NCI-H2107 (cell line): ENCODE measurements at regions not wholly inside any gene's neighbourhood (a gene's known extent, or its start where the extent isn't known, plus 50 kb on each side); places are given as distances from the start of the nearest gene placed in this dataset.

Source experiments
- DNase-seq: peaks from one replicate; lab custom pipeline; 2025; lab: John Stamatoyannopoulos, UW

DNA sequence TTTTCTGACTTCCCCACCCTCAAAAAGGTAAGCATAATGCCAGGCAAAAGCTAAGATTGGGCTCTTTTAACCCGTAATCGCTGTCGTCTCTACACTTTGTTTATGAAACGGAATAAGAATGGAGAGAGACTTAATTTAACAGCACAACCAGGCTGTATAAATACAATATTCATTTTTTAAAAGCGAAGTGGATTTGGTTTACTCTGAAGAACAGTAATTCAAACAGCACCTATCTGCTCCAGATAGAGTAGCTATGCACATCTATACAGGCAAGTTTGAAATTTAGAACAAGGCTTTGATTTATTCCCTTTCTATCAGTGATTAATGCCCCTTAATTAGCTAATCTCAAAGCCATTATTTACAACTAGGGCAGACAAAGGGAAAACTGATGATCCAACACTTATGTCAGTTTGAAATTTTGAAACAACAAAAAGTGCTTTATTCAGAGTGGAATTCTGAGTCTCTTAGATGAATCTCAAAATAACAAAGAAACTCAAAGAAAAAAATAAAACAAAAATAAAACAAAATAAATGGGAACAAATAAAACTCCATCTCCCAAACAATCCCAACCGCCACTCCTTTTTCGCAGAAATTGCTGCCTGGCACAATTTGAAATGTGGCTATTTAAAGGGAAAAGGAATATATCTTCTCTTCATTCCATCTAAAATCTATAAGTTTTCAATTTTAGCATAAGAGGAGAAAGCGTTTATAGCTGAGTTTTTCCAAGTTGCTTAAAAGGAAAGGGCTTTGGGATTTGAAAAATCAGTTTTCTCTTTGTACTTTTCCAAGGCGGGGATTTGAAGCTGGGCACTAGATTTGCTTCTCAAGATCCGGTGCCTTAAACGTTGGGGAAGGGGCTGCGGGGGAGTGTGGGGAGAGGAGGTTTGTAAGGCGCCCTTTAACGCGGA lies 298.6 kb downstream of the PARP8 start:
- no peak for DNase-seq

DNA sequence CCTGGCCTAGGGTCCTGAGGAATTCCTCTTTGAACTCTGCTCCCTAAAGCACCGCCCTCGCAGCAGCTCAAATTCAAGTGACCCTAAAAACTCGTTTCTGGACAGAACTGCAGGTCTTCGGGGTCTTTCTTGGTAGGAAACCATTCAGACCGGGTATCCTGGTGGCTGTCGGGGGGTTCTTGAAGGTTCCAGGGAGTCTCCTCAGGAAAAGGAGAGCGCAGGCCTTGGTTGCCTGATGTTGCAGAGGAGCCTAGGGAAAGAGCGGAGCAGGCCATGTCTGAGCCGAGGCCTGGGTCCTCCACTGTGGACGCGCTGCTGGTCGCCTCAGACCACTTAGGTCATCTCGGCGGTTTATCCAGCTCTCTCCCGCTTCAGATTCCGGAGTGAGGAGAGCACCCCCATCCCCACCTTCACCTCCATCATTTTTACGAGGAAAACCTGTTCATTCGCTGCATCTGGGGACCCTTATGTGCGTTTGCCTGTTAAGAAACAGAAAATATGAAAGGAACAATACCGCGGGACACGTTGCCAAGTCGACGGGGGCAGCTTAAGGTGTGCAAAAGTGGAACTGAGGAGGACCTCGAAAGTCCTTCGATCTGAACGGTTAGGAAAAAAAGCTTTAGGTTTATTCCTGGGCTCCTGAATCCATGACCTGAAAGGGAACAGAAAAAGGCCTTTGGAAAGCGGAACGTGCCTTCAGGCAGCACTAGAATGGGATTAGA lies 299.4 kb downstream of the PARP8 start:
- no peak for DNase-seq

DNA sequence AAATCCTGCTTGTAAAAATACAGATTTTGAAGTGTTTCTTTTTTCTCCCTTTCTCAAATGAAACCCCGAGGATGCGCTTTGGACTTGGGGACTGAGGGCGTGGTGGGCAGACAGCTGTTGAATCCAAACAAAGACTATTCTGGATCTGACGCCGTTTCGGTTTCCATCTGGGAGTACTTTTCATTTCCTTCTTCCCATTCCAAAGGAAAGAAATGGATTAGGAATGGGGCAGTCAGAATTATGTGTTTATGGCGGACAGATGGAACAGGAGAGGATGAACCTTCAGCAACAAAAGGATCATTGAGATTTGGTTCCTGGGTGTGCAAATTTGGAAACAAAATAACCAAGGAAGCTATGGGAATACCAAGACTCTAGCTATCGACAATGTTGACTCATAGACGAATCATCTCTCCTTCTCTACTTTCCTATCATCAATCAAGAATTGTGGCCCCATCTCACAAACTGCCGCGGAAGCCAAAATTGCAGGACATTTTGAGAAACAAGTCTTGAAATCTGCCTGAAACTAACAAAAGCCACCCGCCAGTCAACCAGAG lies 300.6 kb downstream of the PARP8 start:
- no peak for DNase-seq

DNA sequence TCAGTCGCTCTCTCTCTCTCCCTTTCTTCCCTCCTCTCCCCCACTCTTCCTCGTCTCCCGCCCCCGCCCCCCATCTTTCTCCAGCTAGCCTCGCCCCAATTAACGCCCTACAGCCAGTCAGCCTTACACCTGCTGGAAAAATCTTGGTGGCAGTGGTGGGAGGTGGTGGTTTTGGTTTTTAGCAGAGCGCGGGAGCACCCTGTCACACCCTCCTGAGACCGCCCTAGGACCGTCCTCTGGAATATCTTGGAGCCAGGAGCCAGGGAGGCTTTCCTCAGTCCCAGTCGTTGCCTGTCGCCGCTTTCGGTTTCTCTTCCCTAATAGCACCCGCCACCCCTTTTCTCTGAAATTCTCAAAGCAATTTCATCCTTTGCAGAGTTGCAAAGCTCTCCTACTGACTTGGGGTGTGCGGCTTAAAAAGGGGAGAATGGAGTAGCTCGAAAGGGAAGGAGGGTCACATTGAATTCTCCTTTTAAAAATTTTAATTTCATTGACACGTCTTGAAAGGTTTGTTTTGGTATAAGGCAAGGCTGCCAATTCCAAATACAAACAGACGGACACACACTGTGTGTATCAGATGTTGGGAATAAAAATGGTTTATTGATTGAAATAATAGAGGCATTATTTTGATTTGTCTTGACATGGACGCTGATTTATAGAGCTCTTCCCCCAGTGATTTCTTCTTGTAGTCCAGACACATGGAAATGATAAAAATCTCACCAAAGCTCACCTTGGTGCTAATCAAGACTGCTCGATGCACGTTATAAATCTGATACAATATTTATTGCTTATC lies 301.3 kb downstream of the PARP8 start:
- DNase-seq, result peak; percentile 50

DNA sequence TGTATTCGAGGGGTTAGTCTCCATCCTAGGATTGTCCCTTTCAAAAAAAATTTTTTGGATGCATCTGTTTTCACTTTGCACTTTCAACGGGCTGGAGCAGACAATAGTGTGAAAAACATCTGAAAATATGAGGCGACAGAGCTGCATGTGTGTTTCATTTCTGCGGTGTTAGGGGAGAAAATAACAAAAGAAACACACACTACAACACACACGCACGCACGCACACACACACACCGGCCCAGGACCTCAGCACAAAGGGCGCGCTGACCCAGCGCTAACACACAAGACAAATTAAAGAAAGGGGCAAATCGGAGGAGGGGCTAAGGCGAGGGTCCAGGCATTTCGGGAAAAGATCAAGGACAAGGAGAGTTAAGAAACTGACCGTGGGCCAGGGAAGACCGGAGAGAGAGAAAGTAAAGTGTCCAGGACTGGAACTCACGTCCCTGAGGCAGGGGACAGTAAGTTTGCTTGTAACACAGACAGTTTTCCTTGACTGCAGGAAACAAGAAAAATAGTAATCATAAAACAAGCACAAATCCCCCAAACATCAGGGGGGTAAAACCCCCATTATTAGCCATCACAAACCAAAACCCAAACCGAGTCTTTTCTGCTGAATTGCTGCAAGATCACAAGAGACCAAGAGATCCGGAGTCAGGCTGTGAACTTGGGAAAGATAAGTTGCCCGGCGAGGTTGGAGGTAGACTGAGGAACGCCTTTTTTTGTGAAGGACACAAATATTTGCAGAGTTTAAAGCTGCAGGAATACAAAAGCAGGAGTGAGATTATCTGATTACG lies 302.1 kb downstream of the PARP8 start:
- DNase-seq, result no peak

DNA sequence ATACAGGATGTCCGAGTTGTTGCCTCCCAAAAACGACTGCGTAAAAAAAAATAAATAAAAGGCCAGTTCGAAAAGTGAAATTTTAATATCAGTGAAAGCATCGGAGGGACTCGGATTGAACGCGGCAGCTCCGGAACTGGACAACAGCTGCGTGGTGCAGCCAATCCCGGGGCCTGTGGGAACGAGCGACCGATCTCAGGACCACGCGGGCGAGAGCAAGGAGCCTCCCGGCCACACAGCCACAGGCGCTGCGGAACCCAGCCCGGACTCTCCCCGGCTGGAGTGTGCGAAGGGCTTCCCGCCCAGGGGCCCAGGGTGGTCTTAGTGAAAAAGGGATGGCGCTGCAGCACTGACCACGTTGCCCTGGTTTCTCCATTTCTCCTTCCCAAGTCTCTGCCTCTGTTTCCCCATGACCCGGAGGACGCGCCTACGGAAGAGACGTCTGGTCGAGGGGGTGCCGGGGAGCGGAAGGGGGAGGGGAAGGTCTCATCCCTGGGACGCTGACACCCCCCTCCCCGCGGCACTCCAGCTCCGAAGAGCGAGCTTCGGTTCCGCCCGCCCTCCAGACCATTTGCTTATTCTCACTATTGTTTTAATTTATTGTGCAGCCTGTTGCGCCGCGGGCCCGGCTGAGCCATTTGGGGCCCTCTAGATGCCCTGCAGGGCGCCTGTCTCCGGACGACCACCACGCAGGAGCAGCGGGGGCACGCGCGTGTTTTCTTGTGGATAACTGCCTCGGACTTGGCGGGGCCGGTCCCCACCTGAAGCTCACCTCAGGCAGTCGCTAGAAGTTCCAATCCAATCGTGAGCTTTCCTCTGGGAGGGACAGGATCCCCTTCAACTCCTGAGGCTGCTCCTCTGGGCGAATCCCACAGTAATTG lies 303.0 kb downstream of the PARP8 start:
- DNase-seq, result peak; percentile 18

DNA sequence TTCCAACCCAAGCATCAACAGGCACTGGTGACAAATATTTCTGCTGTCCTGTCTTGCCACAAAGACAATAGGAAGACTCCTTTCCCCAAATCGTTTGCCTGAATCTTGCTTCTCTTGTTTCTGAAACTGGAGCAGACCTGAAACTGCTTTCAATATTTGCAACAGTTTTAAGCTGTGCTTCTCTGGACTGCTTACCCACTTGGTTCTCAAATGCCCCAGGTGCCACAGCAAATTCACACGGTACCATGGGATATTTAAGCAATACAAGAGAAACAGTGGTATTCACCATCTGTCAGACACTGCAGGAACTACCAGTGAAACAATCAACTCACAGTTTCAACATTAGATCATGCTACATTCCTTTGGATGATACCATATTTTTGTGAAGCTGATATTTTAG lies 309.4 kb downstream of the PARP8 start:
- no peak for DNase-seq

DNA sequence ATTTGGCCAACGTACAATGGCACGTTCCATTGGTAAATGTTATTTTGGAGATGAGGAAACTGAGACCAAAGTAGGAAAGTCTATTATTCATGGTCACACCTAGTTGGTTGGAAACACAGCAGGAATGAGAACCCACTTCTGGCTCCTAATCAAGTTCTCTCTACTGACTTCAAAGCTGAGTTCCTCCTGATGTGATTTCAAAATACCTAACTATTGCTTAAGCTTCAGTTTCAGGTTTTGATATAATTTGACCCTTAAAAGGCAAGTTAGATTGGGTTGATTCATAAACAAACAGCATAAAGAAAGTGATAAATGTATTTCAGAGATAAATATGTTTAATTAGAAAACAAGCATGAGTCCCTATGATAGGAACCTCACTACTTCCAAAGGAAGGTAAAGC lies 312.5 kb downstream of the PARP8 start:
- no peak for DNase-seq

DNA sequence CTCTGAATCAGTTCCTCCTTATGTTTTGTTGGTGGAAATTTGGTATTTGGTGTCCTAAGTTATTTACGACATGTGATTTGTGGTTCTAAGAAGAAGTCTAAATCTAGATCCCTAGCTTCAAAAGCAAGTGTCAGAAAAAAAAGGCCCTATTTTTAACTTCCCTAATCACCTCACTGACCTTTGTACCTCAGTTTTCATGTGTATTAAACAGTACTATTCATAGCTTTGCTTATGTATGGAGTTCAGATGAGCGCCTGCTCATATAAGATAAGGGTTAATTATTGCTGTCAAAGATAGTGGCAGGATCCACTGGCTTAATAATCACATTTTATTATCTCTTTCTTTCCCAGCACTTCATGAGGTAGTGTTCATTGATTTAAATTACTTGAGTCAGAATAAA lies 318.2 kb downstream of the PARP8 start:
- DNase-seq, result no peak

DNA sequence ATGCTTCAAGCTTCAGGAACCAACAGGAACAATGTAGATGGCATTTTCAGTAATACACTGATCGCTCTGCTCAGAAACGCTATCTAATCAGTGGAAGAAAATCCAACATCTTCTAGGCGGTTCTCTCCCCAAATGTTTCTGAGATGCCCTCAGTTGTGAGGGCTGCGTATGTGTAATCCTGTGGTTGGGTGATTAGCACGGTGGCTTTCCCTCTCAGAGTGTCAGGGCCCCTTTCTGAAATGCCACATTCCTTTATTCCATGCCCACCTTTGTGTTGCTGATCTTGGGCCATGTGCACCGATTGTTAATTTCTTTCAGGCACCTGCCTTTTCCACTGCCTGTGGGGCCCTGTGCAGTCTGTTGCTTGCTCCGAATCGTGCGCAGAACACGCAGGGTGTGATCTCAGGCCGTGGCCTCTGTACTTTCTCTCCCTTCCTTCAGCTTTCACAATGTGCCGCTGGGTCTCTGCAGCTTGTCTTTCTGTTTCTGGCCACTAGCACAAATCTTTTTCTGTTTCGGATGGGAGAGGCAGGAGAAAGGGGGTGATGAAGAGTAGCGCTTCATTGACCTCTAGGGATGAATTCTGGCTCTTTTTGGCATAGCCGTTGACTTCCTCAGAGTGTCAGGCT lies 324.0 kb downstream of the PARP8 start:
- DNase-seq, result no peak

DNA sequence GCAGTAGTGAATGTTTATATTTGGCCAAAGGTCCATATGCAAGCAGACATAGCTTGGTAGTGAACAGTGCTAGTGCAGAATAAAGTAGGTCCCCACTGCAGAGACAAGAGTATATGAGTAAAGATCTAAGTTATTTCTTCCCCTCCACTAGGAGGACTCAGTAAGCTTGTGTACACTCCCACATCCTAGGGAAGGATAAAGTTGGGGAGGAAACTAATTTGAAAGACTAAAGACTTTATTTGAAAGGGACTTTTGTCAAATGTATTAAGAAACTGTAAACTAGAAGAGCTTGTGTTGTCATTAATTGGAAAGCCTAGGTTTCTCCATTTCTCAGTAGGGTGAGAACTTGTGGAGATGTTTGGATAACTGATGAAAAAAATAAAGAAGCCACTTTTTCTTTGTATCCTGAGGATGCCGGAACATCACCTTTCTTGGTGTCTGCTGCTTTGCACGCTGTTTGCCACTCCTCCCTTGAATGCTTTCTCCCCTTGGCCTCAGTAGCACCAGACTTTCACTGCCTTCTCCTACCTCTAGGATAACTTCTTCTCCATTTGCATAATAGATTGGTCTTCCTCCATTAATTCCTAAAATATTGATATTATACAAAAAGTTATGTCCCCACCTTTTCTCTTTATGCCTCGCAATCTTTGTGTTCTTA lies 329.0 kb downstream of the PARP8 start:
- no peak for DNase-seq

DNA sequence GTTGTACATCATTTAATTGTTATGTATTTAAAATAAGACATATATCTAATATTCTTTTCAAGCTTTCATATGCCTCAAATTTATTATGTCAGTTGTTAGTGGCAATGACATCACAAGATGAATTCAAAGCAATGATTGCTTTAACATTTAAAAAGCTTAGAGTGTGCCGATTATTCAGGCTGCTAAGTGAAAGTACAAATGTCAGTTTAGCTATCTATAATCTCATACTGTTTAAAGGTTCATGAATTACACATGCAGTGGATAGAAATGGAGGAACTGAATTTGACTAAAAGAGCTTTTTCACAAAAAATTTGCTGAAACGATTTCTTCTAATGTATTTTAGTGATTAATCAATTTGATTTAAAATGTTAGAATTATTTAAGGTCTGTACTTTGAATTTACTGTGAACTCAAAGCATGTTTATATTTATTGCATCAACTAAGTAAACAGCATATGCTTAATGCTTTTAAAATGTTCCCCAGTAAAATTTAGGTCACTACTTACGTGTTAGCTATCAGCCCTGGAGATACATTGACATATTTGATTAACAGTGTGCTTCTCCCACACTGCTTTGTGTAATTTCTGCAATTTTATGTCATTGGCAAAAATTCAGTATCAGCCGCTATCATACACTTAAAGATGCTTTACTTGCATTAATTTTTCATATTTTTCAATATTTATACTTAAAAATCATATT lies 334.9 kb downstream of the PARP8 start:
- no peak for DNase-seq

DNA sequence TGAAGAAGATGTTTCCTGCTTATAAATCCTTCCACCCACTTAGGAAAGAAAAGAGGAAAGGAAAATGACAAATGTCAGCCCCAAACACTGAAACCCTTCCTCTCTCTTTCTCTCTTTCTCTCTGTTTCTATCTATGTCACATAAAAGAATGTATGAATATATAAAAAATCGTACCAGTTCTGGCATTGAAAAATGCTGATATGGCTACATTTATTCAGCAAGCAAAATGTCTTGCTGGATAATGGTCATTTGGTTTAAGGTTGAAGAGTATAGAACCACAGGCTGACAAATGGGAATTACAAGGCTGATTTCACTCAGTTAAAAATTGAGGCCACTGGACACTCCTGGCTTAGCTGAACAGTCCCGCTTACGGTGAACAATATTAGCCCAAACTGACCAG lies 335.9 kb downstream of the PARP8 start:
- no peak for DNase-seq

DNA sequence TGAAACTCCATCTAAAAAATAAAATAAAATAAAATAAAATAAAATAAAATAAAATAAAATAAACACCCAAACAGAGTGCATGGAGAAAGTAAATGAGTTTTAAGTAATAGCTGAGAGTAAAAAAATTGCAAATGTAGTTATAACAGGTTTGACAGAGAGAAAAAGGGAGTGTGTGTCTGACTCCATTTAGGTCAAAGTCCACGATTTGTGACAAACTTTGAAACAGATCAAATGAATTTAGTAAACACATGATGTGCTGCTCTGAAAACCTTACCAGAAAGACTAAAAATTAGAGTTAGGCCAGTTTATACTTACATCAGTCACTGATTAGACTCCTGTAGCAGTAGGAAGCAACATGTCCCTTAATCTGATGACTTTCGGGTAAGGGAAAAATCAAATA lies 346.6 kb downstream of the PARP8 start:
- DNase-seq, result no peak

DNA sequence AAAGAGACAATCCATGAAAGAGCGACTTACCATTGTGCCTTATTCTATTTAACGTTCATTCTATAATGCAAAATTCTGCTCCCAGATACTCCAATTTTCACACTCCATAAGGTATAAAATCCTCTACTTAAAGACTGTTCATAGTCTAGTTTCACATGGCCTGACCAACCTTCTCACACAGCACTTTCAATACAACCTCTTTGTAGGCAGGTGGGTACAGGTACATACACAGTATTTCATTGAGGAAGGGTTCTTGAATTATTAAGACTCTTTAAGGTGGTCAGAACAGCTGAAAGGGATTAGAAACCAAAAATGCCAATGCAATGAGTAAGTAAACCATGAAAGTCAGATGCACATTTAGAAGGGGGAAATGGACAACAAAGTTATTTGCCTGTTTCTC lies 352.0 kb downstream of the PARP8 start:
- DNase-seq, result no peak

DNA sequence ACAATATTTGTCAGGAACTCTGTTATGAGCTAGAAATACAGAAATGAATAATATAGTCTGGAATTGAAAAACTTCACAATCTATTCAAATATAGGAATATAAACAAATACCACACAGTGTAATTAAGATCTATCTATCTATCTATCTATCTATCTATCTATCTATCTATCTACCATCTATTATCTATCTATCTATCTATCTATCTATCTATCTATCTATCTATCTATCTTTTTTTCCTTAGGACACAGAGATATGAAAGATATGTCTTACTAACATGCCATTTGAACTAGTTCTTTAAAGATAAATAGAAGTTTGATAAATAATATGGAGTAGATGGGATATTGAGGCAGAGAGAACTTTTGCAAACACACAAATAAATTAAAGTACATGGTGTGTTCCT lies 357.8 kb downstream of the PARP8 start:
- DNase-seq, result no peak

DNA sequence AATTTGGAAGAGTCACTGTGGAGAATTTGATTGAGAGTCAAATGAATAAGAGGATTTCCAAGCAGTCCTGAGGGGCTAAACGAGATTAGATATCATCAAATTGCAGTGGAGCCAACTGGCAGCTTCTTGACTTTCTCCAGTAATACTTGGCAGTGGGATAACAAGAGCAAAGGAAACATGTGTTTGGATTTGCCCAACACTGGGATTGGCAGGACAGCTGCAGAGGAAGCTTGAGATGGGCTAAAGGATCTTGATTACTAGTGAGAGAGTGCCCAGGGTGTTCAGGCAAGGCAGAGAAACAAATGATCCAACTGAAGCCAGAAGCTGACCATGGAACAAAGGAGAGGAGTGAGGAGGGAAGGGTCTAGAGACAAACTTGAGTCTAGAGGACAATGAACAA lies 356.0 kb upstream of the ISL1 start:
- no peak for DNase-seq

DNA sequence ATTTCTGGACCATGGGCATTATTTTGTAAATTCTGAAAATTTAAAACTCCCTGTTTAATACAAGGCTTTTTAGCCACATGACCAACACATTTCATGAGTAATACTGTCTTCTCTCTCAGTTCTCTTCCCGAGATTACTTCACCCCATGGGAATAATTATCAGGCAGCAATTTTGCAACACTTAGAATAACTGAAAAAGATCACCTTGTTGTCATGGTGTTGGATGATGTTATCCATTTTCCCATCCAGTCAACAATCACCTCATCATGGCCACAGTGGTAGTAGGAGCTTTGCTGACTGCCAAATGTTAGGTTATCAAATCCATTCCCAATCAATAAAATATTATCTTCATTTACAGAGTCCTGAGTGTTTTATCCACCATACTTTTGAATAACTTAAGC lies 354.9 kb upstream of the ISL1 start:
- no peak for DNase-seq

DNA sequence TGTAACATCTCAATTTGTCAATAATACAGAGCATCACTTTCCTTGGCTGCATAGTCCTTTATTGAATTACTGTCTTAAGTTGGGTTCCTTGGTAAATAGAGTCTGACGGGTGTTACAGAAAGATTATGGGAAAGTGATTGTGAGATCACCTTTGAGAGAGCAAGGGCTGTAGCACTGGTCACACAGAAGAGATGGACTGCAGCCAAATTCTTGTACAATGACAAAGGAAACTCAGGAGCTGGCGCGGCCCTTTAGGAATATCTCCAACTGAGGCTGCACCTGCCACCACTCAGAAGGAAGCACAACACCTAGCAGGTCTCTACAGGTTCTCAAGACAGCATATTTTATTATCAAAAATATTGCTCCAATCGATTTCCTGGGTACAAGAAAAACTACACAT lies 350.0 kb upstream of the ISL1 start:
- no peak for DNase-seq
